ENCODE measurements at regions not wholly inside any gene's neighbourhood (a gene's known extent, or its start where the extent isn't known, plus 50 kb on each side); places are given as distances from the start of the nearest gene placed in this dataset.
"Not testable (repeated sequence)": the region's sequence is repeated elsewhere in the genome, so short reads cannot be mapped to it uniquely, and the experiment has no call there.

GRCh38 chr2:186962085-186962747 is 113.2 kb upstream of the ZSWIM2 start:
- Histone ChIP-seq H3K18ac (ENCODE audit: low read depth in 1 of 2, low read length in 2 of 2) (no peak overlapping the region), H2BK120ac (ENCODE audit: low read depth, low read length) (no peak overlapping the region), H2BK12ac (ENCODE audit: low read length in 2 of 2) (no peak overlapping the region), H2BK15ac (ENCODE audit: low read depth, poor library complexity, severe bottlenecking) (no peak overlapping the region), H3K14ac (ENCODE audit: low read length in 2 of 2) (peak overlapping the region in 1 of 2 experiments; percentile 20), H3K79me1 (replicated peaks; ENCODE audit: low read length, poor library complexity, severe bottlenecking) (no peaks in the 10 kb centered on the region), H3K9me3 (ENCODE audit: control insufficient read depth, low read length) (peaks cover 4% of the 10 kb centered on the region), H2AK5ac (ENCODE audit: low read length, severe bottlenecking) (no peak overlapping the region), H4K91ac (ENCODE audit: low read length) (no peak overlapping the region), H3K9ac (ENCODE audit: low read length) (no peak overlapping the region), H3K4me2 (ENCODE audit: low read length, poor library complexity, severe bottlenecking) (no peak overlapping the region), H3K4me3 (ENCODE audit: insufficient read depth in 1 of 2, low read depth in 1 of 2, low read length in 2 of 2) (no peak overlapping the region), H2AFZ (ENCODE audit: low read depth, low read length) (no peak overlapping the region), H3K27ac (ENCODE audit: low read length, poor library complexity, severe bottlenecking) (no peak overlapping the region), H4K8ac (ENCODE audit: low read length) (no peak overlapping the region), H3K23ac (ENCODE audit: low read length in 2 of 2) (no peak overlapping the region), H3K4me1 (ENCODE audit: control insufficient read depth, insufficient read depth, low read depth, low read length) (no peaks in the 10 kb centered on the region), H3K36me3 (ENCODE audit: control insufficient read depth in 1 of 2, insufficient read depth in 2 of 2, low read depth in 1 of 2, low read length in 2 of 2) (no peaks in the 10 kb centered on the region), H2BK5ac (ENCODE audit: low read depth, low read length, poor library complexity, severe bottlenecking) (no peak overlapping the region), H3K27me3 (ENCODE audit: control insufficient read depth in 1 of 2, insufficient read depth in 1 of 2, low read length in 2 of 2) (no peaks in the 10 kb centered on the region), H3K4ac (ENCODE audit: low read depth in 1 of 2, low read length in 2 of 2) (no peak overlapping the region)
- no peak for DNase-seq
- 96% methylated on average over 46 of the region's 46 CpGs for WGBS

- H3K4me2 ChIP-seq (ENCODE audit: low read length, poor library complexity, severe bottlenecking); H3K4me3 ChIP-seq (ENCODE audit: insufficient read depth in 1 of 2, low read depth in 1 of 2, low read length in 2 of 2); H2BK15ac ChIP-seq (ENCODE audit: low read depth, poor library complexity, severe bottlenecking); H3K4ac ChIP-seq (ENCODE audit: low read depth in 1 of 2, low read length in 2 of 2); H3K14ac ChIP-seq (ENCODE audit: low read length in 2 of 2); H2AK5ac ChIP-seq (ENCODE audit: low read length, severe bottlenecking); H3K4me1 ChIP-seq (ENCODE audit: control insufficient read depth, insufficient read depth, low read depth, low read length); H3K23ac ChIP-seq (ENCODE audit: low read length in 2 of 2); DNase-seq; H2BK12ac ChIP-seq (ENCODE audit: low read length in 2 of 2); H4K91ac ChIP-seq (ENCODE audit: low read length); H3K27ac ChIP-seq (ENCODE audit: low read length, poor library complexity, severe bottlenecking); H3K9me3 ChIP-seq (ENCODE audit: control insufficient read depth, low read length); H2BK120ac ChIP-seq (ENCODE audit: low read depth, low read length); H3K79me1 ChIP-seq (replicated peaks; ENCODE audit: low read length, poor library complexity, severe bottlenecking); H4K8ac ChIP-seq (ENCODE audit: low read length); H2BK5ac ChIP-seq (ENCODE audit: low read depth, low read length, poor library complexity, severe bottlenecking); H3K27me3 ChIP-seq (ENCODE audit: control insufficient read depth in 1 of 2, insufficient read depth in 1 of 2, low read length in 2 of 2); H2AFZ ChIP-seq (ENCODE audit: low read depth, low read length); H3K18ac ChIP-seq (ENCODE audit: low read depth in 1 of 2, low read length in 2 of 2); H3K9ac ChIP-seq (ENCODE audit: low read length); H3K36me3 ChIP-seq (ENCODE audit: control insufficient read depth in 1 of 2, insufficient read depth in 2 of 2, low read depth in 1 of 2, low read length in 2 of 2): not testable (repeated sequence)
- 100% methylated on average over 4 of the region's 5 CpGs for WGBS
Observed at GRCh38 chr2:186960241-186960640, 111.3 kb upstream of the ZSWIM2 start.

- Histone ChIP-seq H3K27me3 (ENCODE audit: control insufficient read depth in 1 of 2, insufficient read depth in 1 of 2, low read length in 2 of 2) (no peaks in the 10 kb centered on the region), H3K9ac (ENCODE audit: low read length) (no peak overlapping the region), H4K8ac (ENCODE audit: low read length) (no peak overlapping the region), H3K14ac (ENCODE audit: low read length in 2 of 2) (no peak overlapping the region), H3K4ac (ENCODE audit: low read depth in 1 of 2, low read length in 2 of 2) (no peak overlapping the region), H3K18ac (ENCODE audit: low read depth in 1 of 2, low read length in 2 of 2) (no peak overlapping the region), H3K9me3 (ENCODE audit: control insufficient read depth, low read length) (peaks cover 4% of the 10 kb centered on the region), H3K4me2 (ENCODE audit: low read length, poor library complexity, severe bottlenecking) (no peak overlapping the region), H3K79me1 (replicated peaks; ENCODE audit: low read length, poor library complexity, severe bottlenecking) (no peaks in the 10 kb centered on the region), H3K23ac (ENCODE audit: low read length in 2 of 2) (no peak overlapping the region), H2BK12ac (ENCODE audit: low read length in 2 of 2) (no peak overlapping the region), H2AK5ac (ENCODE audit: low read length, severe bottlenecking) (no peak overlapping the region), H3K4me1 (ENCODE audit: control insufficient read depth, insufficient read depth, low read depth, low read length) (no peaks in the 10 kb centered on the region), H2BK15ac (ENCODE audit: low read depth, poor library complexity, severe bottlenecking) (no peak overlapping the region), H4K91ac (ENCODE audit: low read length) (no peak overlapping the region), H3K36me3 (ENCODE audit: control insufficient read depth in 1 of 2, insufficient read depth in 2 of 2, low read depth in 1 of 2, low read length in 2 of 2) (no peaks in the 10 kb centered on the region), H3K27ac (ENCODE audit: low read length, poor library complexity, severe bottlenecking) (no peak overlapping the region), H2BK120ac (ENCODE audit: low read depth, low read length) (no peak overlapping the region), H2BK5ac (ENCODE audit: low read depth, low read length, poor library complexity, severe bottlenecking) (no peak overlapping the region), H3K4me3 (ENCODE audit: insufficient read depth in 1 of 2, low read depth in 1 of 2, low read length in 2 of 2) (no peak overlapping the region), H2AFZ (ENCODE audit: low read depth, low read length) (no peak overlapping the region)
- DNase-seq = no peak
- 91% methylated on average over 4 of the region's 6 CpGs for WGBS
Observed at GRCh38 chr2:186959486-186959885, 110.5 kb upstream of the ZSWIM2 start.

- Histone ChIP-seq H3K9me3 (ENCODE audit: control insufficient read depth, low read length) (no peaks in the 10 kb centered on the region), H3K79me1 (replicated peaks; ENCODE audit: low read length, poor library complexity, severe bottlenecking) (no peaks in the 10 kb centered on the region), H4K91ac (ENCODE audit: low read length) (no peak overlapping the region), H2BK5ac (ENCODE audit: low read depth, low read length, poor library complexity, severe bottlenecking) (no peak overlapping the region), H3K27me3 (ENCODE audit: control insufficient read depth in 1 of 2, insufficient read depth in 1 of 2, low read length in 2 of 2) (no peaks in the 10 kb centered on the region), H3K23ac (ENCODE audit: low read length in 2 of 2) (no peak overlapping the region), H3K4me1 (ENCODE audit: control insufficient read depth, insufficient read depth, low read depth, low read length) (no peaks in the 10 kb centered on the region), H2BK15ac (ENCODE audit: low read depth, poor library complexity, severe bottlenecking) (no peak overlapping the region), H2AK5ac (ENCODE audit: low read length, severe bottlenecking) (no peak overlapping the region), H3K18ac (ENCODE audit: low read depth in 1 of 2, low read length in 2 of 2) (no peak overlapping the region), H4K8ac (ENCODE audit: low read length) (no peak overlapping the region), H2BK120ac (ENCODE audit: low read depth, low read length) (no peak overlapping the region), H3K9ac (ENCODE audit: low read length) (no peak overlapping the region), H3K4me3 (ENCODE audit: insufficient read depth in 1 of 2, low read depth in 1 of 2, low read length in 2 of 2) (no peak overlapping the region), H2BK12ac (ENCODE audit: low read length in 2 of 2) (no peak overlapping the region), H2AFZ (ENCODE audit: low read depth, low read length) (no peak overlapping the region), H3K4ac (ENCODE audit: low read depth in 1 of 2, low read length in 2 of 2) (no peak overlapping the region), H3K4me2 (ENCODE audit: low read length, poor library complexity, severe bottlenecking) (no peak overlapping the region), H3K36me3 (ENCODE audit: control insufficient read depth in 1 of 2, insufficient read depth in 2 of 2, low read depth in 1 of 2, low read length in 2 of 2) (no peaks in the 10 kb centered on the region), H3K14ac (ENCODE audit: low read length in 2 of 2) (no peak overlapping the region), H3K27ac (ENCODE audit: low read length, poor library complexity, severe bottlenecking) (no peak overlapping the region)
- WGBS = 54% methylated on average over 3 of the region's 3 CpGs
- DNase-seq = peak; percentile 83
Observed at GRCh38 chr2:186950694-186951093, 101.7 kb upstream of the ZSWIM2 start.
